Right lung (tissue), 2 donors: ENCODE measurements at regions not wholly inside any gene's neighbourhood (a gene's known extent, or its start where the extent isn't known, plus 50 kb on each side); places are given as distances from the start of the nearest gene placed in this dataset.
"Not testable (repeated sequence)": the region's sequence is repeated elsewhere in the genome, so short reads cannot be mapped to it uniquely, and the experiment has no call there.

Source experiments
- DNase-seq, 2 donors: peaks; one replicate each; pipeline ENCODE4 v3.0.0-alpha.2; 2013

DNA sequence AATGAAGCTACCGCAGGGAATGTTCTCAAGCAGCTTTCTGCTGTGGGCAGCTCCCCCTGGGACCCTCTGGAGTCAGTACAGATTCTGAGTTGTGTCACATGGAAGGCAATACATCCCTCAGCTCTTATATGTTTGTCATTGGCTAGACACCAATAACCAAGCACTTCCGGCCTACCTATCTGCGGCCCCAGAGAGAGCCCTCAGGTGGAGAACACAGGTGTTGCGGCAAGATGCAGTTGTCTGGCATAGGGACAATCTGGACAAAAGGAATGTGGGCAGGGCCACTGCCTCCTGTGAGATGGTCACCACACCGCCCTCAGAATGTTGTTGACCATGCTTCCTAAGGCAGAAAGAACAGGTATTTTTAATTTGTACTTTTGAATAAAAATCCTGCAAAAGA, 118.7 kb downstream of the BRMS1L start:
- DNase-seq = no peak

DNA sequence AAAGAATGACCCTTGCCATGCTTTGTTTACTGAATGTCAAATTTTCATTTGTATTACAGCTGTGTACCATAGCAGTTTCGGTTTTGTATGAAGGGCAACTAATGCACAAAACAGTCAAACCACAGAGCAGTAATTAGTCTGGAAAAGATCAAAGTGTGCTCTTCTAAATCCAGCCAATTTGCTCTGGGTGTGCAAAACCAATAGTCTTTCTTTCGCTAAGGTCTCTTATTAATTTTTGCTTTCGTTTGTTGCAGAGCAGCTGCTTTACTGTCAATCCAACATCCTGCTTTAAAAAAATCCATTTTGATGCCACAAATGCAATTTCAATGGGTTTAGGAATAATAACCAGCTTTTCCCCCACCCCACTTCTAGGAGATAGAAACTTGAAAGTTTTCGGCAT, 114.2 kb downstream of the BRMS1L start:
- DNase-seq = no peak

DNA sequence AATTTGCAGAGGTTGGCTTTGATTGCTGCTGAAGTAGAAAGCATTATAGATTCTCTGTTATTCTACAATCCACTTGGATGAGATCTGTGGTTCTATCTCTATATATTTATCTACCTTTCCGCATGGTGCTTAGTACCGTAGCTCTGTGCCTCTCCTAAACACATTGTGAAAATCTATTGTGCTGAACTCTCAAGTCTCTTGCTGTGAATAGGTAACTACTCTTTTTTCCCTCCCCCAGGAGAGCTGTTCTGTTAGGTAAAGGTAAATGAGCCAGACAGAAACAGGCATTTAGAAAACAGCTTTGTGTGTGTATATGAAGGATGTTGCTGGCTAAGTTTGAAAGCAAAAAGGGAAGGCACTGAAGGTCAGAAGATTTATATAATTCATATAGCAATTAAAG, 112.6 kb downstream of the BRMS1L start:
- DNase-seq = no peak

DNA sequence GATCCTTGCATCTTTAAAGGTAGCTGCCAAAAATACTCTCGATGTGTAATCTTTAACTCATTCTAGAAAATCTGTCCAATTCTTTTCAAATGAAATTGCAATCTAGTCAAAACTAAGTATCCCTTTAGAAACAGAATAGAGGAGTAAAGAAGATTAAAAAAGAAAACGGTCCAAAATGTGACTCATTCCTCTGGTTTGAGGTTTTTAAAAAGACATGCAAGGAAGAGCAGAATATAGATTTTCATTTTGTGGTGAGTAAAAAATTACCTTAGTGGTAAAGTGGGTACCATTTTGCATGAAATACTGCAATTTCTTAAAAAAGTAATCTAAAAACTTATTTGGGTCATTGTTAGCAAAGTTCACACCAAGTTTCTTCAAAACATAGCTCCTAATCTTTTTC, 108.4 kb downstream of the BRMS1L start:
- DNase-seq = no peak

DNA sequence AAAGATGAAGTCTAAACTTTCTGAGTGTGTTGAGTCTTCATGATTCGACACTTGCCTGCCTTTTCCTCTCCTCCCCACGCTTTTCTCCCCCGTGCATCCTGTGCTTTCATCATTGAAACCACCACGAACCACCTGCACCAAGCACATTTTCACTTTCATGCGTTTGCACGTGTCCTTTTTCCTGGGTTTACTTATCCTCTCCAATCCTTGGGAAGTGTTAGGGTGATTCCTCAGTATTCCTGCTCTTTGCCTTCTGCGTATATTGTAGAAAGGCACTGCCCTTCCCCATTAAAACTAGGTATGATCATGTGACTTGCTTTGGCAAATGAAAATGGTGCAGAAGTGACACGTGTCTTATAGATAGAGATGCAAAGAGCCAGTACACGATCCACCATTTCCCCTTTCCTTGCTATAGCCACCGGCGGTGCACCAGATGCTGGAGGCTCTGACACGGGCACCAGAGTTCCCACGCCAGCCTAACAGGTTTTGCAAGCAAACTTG, 106.6 kb downstream of the BRMS1L start:
- DNase-seq = no peak

DNA sequence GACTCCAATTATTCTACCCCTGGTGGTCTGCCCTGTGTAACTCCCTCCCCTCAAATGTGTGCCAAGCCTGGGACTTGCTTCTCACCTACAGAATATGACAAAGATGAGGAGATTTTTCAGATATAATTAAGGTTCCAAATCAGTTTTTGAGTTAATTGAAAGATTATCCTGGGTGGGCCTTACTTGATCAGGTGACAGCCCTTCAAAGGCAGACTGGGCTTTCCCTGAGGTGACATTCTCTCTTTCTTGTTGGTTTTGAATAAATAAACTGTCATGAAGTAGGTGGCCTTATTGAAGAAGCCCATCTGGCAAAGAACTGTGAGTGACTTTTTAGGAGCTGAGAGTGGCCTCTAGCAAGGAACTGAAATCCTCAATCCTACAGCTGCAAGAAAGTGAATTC, 106.0 kb downstream of the BRMS1L start:
- no peak for DNase-seq

DNA sequence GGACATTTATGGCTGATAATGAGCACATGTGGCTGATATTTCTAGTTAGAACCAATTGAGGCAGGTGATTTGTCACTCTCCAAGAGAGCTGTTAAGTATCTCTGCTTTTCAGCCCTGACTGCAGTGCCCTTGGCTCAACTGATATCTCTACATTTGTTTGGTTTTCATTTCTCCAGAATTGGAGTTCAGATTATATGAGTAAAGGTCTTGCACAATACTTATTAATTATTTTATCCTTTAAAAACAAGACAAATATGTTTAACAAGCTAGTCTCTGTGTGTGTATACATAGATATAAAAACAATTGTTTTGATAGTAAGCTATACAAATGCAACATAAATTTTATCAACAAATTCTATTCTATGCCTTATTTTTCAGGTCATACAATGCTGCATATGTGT, 105.2 kb downstream of the BRMS1L start:
- DNase-seq = no peak

DNA sequence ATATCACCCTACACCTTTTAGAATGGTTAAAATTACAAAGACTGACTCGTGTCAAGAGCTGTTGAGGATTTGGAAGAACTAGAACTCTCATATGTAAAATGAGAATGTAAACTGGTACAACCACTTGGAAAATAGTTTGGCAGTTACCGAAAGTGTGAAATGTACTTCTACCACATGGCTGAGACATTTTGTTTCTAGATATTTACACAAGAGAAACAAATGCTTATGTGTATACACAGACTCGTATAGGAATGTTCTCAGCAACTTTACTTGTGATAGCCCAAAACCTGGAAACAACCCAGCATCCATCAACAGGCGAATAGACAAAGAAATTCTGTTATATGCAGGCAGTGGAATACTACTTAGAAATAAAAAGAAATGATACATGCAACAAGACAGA, 103.0 kb downstream of the BRMS1L start:
- DNase-seq = no peak

DNA sequence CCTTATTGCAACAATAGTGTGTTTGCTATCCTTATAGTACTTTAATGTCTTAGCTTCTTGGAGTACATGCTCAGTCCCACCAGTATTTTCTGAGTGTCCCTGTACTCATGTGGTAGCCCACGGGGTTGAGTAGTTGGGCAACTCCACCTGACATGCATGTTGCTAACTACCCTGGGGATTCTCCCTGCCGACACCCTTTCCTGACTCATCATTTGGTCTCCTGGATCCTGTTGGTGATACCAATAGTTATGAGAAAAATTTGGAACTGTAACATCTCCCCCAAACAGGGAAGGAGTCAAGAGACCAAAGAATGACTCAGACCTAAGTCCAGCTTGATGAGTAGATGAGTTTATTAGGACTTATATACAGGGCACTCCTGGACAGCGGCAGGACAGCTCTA, 101.6 kb downstream of the BRMS1L start:
- no peak for DNase-seq

DNA sequence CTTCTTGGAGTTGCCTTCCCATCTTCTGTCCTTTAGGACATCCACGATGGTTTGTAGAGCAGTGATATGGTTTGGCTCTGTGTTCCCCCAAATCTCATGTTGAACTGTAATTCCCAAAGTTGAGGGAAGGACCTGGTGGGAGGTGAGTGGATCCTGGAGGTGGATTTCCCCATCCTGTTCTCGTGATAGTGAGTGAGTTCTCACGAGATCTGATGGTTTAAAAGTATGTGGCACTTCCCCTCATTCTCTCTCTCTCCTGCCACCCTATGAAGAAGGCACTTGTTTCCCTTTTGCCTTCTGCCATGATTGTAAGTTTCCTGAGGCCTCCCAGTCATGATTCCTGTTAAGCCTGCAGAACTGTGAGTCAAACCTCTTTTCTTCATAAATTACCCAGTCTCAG, 99.2 kb downstream of the BRMS1L start:
- DNase-seq = no peak

DNA sequence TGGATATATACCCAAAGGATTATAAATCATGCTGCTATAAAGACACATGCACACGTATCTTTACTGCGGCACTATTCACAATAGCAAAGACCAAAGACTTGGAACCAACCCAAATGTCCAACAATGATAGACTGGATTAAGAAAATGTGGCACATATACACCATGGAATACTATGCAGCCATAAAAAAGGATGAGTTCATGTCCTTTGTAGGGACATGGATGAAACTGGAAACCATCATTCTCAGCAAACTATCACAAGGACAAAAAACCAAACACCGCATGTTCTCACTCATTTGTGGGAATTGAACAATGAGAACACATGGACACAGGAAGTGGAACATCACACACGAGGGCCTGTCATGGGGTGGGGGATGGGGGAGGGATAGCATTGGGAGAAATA, 96.5 kb downstream of the BRMS1L start:
- not testable (repeated sequence) for DNase-seq

DNA sequence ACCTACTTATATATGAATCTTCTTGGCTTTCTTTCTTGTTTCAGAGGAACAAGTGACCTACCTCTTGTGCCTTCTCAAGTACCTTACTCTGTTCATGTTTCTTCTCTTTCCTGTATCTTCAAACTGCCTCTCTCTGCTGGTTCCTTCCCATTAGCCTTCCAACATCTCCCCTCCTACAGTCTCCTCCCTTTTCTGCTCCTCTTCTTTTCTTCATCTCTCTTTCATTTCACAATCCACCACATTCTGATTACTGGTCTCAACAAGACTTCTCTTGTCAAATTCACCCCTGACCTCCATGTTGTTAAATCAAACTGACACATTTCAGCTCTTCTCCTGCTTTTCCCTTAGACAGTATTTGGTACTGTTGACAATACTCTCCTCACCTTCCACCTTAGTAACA, 95.6 kb downstream of the BRMS1L start:
- no peak for DNase-seq
